Stomach (tissue), 8 donors: ENCODE measurements at regions not wholly inside any gene's neighbourhood (a gene's known extent, or its start where the extent isn't known, plus 50 kb on each side); places are given as distances from the start of the nearest gene placed in this dataset.
"Not testable (repeated sequence)": the region's sequence is repeated elsewhere in the genome, so short reads cannot be mapped to it uniquely, and the experiment has no call there.

Experiments used
- DNase-seq, 2 donors: peaks; one replicate each; pipeline versions ENCODE4 v3.0.0 to v3.0.0-alpha.2; 2013 to 2019
- H3K27ac ChIP-seq, 5 donors: fragments of 200-600 bp in 4 of 5; sonication (generic) in 4 of 5; one replicate each; pipeline ENCODE4 v1.5.1; 2013 to 2019; ENCODE audit warnings: mild to moderate bottlenecking in 1 of 5, moderate library complexity in 1 of 5
- H3K27me3 ChIP-seq, 3 donors: fragments of 200-600 bp; sonication (generic); one replicate each; pipeline ENCODE4 v1.5.1; 2017 to 2019; ENCODE audit warnings: mixed run types in 1 of 3
- H3K36me3 ChIP-seq, 4 donors: fragments of 200-600 bp; sonication (generic); 1 replicate in 3 of 4; 2 replicates in 1 of 4; pipeline ENCODE4 v1.5.1; 2016 to 2019
- H3K4me1 ChIP-seq, 4 donors: fragments of 200-600 bp; sonication (generic); one replicate each; pipeline ENCODE4 v1.5.1; 2016 to 2019
- H3K4me3 ChIP-seq, 4 donors: fragments of 200-600 bp; sonication (generic) in 3 of 4; one replicate each; pipeline ENCODE4 v1.5.1; 2016 to 2019; ENCODE audit warnings: mild to moderate bottlenecking in 1 of 4
- H3K9me3 ChIP-seq, 4 donors: fragments of 200-600 bp; sonication (generic); one replicate each; pipeline ENCODE4 v1.5.1; 2016 to 2019
- EP300 ChIP-seq: sonication (generic); formaldehyde crosslinking; IDR thresholded peaks from one replicate; pipeline ENCODE4 v1.6.1; 2017; ENCODE audit warnings: antibody characterized with exemption
- POLR2A ChIP-seq, 4 donors: fragments of 450-650 bp; IDR thresholded peaks; one replicate each; pipeline ENCODE4 v1.6.1; 2016; ENCODE audit warnings: antibody characterized with exemption in 4 of 4, control low read depth in 2 of 4, mild to moderate bottlenecking in 1 of 4, moderate library complexity in 1 of 4
- POLR2AphosphoS5 ChIP-seq, 3 donors: sonication (generic); formaldehyde crosslinking; IDR thresholded peaks; one replicate each; pipeline ENCODE4 v1.6.1; 2016; ENCODE audit warnings: antibody characterized with exemption in 3 of 3
- WGBS, 5 donors: extraction: QIAGEN DNeasy Blood & Tissue Kit in 3 of 5; methylation state at CpG; one replicate each; pipeline versions ENCODE4 v1.1.5 to v1.1.7; 2013 to 2018; 5-methylcytosine and 5-hydroxymethylcytosine counted together
- intact Hi-C: fragments of 100-400 bp; cut with DNase I; formaldehyde crosslinking; loops from one replicate; pipeline ENCODE4 v1.15.1; 2023; ENCODE audit warnings: low total_unique reads
- TF ChIP-seq, protein P1 (sequence below), 7 experiments: fragments of 450-650 bp in 4 of 7; fragments of 200-600 bp in 3 of 7; sonication (generic) in 3 of 7; IDR thresholded peaks; one replicate each; pipeline ENCODE4 v1.5.1; 2016 to 2019; ENCODE audit warnings: antibody characterized with exemption in 7 of 7, control low read depth in 2 of 7, mild to moderate bottlenecking in 1 of 7
- donor health status: healthy with polysubstance abuse.
- donor health status: Bipolar disorder and iron deficiency.
- donor health status: healthy.

GRCh38 chr6:11851387-11851786, 72.8 kb upstream of the ADTRP start:
- Histone ChIP-seq H3K36me3 (no peaks in the 10 kb centered on the region), H3K4me1 (peaks cover 11 to 33% (median 24%) of the 10 kb centered on the region in 4 donors), H3K4me3 (no peak overlapping the region), H3K27me3 (no peaks in the 10 kb centered on the region), H3K27ac (no peak overlapping the region), H3K9me3 (no peaks in the 10 kb centered on the region)
- intact Hi-C loops = no loop called here
- DNase-seq = no peak
- no peak for TF ChIP-seq EP300
- no peak for TF ChIP-seq POLR2AphosphoS5 (IDR thresholded peaks at IDR 0.05)
- TF ChIP-seq, protein P1, sequence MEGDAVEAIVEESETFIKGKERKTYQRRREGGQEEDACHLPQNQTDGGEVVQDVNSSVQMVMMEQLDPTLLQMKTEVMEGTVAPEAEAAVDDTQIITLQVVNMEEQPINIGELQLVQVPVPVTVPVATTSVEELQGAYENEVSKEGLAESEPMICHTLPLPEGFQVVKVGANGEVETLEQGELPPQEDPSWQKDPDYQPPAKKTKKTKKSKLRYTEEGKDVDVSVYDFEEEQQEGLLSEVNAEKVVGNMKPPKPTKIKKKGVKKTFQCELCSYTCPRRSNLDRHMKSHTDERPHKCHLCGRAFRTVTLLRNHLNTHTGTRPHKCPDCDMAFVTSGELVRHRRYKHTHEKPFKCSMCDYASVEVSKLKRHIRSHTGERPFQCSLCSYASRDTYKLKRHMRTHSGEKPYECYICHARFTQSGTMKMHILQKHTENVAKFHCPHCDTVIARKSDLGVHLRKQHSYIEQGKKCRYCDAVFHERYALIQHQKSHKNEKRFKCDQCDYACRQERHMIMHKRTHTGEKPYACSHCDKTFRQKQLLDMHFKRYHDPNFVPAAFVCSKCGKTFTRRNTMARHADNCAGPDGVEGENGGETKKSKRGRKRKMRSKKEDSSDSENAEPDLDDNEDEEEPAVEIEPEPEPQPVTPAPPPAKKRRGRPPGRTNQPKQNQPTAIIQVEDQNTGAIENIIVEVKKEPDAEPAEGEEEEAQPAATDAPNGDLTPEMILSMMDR (IDR thresholded peaks at IDR 0.05) = no peak
- TF ChIP-seq POLR2A (IDR thresholded peaks at IDR 0.05) = no peak
- WGBS, 5 donors = 84 to 95% (median 90%) methylated on average over 4 of the region's 4 CpGs

DNA sequence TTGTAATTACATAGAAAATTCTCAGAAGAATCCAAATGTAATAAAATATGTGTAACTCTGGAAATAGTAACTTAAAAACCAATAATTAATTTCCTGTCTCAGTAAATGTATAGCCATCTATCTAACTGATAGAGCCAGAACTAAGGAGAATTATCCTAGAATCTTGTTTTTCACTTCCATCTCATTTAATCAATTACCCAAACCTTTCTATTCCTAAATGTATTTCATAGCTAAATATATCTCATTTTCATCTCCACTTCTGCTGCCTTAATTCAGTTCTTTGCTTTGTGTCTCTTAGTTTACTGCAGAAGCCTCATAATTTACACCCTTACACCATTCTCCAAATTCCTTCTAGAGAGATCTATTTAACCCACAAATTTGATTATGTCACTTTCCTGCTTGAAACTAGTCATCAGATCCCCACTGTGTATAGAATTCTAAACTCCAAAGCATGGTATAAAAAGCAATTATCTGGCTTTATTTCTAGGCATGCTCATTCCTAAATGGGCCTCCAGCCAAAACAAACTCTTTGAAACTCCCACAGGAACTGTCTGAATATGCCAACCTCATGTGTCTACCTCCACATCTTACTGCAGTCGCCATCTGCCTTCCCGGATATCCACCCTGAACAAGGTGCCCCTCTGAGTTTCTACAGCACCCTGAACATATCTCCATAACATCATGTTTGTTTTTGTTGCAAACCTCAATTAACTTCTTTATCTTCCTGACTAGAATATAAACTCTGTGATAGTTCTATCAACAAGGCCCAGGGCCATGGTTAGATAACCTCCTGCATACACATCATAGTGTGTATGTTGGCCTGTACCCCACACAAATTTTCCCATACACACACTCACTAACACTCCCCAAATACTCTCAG, 70.5 kb upstream of the ADTRP start:
- intact Hi-C loops = no loop called here
- TF ChIP-seq, protein P1 (IDR thresholded peaks at IDR 0.05) = no peak
- no peak for TF ChIP-seq EP300
- TF ChIP-seq POLR2AphosphoS5 (IDR thresholded peaks at IDR 0.05) = no peak
- no peak for TF ChIP-seq POLR2A (IDR thresholded peaks at IDR 0.05)
- H3K27ac ChIP-seq = no peak overlapping the region
- H3K4me1 ChIP-seq = peaks cover 4 to 24% (median 15%) of the 10 kb centered on the region in 4 donors
- WGBS, 5 donors = 36 to 54% (median 40%) methylated on average over 2 of the region's 2 CpGs
- peak in 1 of 2 donors; percentile 38 for DNase-seq
- H3K4me3 ChIP-seq = no peak overlapping the region
- H3K36me3 ChIP-seq = no peaks in the 10 kb centered on the region
- H3K27me3 ChIP-seq = no peaks in the 10 kb centered on the region
- H3K9me3 ChIP-seq = no peaks in the 10 kb centered on the region

- intact Hi-C loops = no loop called here
- Histone ChIP-seq H3K36me3 (no peaks in the 10 kb centered on the region), H3K9me3 (no peaks in the 10 kb centered on the region), H3K4me1 (peaks cover 0 to 17% (median 9%) of the 10 kb centered on the region in 4 donors), H3K27me3 (no peaks in the 10 kb centered on the region), H3K27ac (no peak overlapping the region), H3K4me3 (no peak overlapping the region)
- DNase-seq = no peak
- no peak for TF ChIP-seq POLR2A (IDR thresholded peaks at IDR 0.05)
- TF ChIP-seq POLR2AphosphoS5 (IDR thresholded peaks at IDR 0.05) = no peak
- WGBS, 5 donors = 77 to 99% (median 92%) methylated on average over 1 of the region's 1 CpG
These were observed 69.7 kb upstream of the ADTRP start for GRCh38 chr6:11848346-11848651.

DNA sequence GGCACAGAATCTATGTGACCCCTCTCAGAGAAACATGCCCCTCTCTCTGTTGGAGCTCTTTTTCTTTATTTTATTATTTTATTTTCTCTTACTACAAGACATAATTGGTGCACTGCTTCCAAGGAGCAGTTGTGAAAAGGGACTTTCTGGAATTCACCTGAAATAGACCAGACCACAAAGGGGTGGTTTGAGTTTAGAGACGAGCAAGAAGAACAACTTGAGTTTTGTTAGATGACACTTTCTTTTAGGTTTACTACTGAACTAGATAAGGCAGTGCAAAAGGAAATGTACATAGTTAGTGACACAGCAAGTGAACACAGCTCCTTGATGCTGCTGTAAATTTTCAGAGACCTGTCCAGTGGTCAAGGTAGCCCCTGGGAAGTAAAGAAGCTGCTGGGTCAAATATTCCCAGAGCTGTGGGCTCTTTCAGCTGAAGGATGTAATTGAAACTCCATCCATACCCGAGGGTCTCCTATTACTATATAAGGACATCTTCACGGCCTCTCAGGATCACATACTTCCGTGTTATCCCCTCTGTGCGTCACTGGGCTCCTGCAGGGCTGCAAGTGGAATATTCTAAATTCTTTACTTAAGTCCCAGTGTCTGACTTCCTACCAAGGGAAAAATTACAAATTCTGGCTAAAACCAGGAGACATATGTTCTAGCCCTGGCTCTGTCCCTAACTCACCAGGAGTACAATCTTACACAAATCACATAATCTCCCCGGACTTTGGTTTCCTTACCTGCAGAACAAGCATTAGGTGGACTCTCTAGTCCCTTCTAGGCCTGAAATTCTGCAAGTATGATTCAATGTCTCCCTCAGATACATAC, 69.1 kb upstream of the ADTRP start:
- H3K9me3 ChIP-seq = no peaks in the 10 kb centered on the region
- DNase-seq = peak in 1 of 2 donors; percentile 32
- H3K27me3 ChIP-seq = no peaks in the 10 kb centered on the region
- 84 to 92% (median 86%) methylated on average over 6 of the region's 6 CpGs for WGBS, 5 donors
- no peaks in the 10 kb centered on the region for H3K36me3 ChIP-seq
- intact Hi-C loops = no loop called here
- no peak overlapping the region for H3K27ac ChIP-seq
- peaks cover 0 to 12% (median 5%) of the 10 kb centered on the region in 4 donors for H3K4me1 ChIP-seq
- H3K4me3 ChIP-seq = no peak overlapping the region
- TF ChIP-seq EP300 (no peak), POLR2A (IDR thresholded peaks at IDR 0.05) (no peak), POLR2AphosphoS5 (IDR thresholded peaks at IDR 0.05) (no peak)
- TF ChIP-seq, protein P1 (IDR thresholded peaks at IDR 0.05) = no peak

DNA sequence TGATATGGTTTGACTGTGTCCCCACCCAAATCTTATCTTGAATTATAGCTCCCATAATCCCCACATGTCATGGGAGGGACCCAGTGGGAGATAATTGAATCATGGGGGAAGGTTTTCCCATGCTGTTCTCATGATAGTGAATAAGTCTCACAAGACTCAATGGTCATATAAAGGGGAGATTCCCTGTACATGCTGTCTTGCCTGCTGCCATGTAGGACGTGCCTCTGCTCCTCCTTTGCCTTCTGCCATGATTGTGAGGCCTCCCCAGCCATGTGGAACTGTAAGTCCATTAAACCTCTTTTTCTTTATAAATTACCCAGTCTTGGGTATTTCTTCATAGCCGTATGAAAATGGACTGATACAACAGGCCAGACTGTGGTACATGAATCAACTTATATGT, 68.5 kb upstream of the ADTRP start:
- 89 to 95% (median 91%) methylated on average over 2 of the region's 2 CpGs for WGBS, 5 donors
- H3K4me3 ChIP-seq, intact Hi-C loops: not testable (repeated sequence)

More for the DNA sequence above, 68.5 kb upstream of the ADTRP start:
- H3K27ac ChIP-seq, DNase-seq, H3K4me1 ChIP-seq, H3K9me3 ChIP-seq, H3K27me3 ChIP-seq, H3K36me3 ChIP-seq: not testable (repeated sequence)
